Activated CD8-positive, alpha-beta memory T cell treated with anti-CD3 and anti-CD28 coated beads for 24 hours (primary cell): ENCODE measurements at regions not wholly inside any gene's neighbourhood (a gene's known extent, or its start where the extent isn't known, plus 50 kb on each side); places are given as distances from the start of the nearest gene placed in this dataset.

Experiments
- DNase-seq: peaks from one replicate; pipeline ENCODE4 v3.0.0-alpha.2; 2020

- DNase-seq = no peak
These were observed 159.7 kb downstream of the TFCP2L1 start for GRCh38 chr2:121125350-121125749.

GRCh38 chr2:121128741-121129659, 156.0 kb downstream of the TFCP2L1 start:
- DNase-seq = no peak

- no peak for DNase-seq
These were observed 155.3 kb downstream of the TFCP2L1 start for GRCh38 chr2:121129692-121130091.

- no peak for DNase-seq
These were observed 154.6 kb downstream of the TFCP2L1 start for GRCh38 chr2:121130301-121130850.

GRCh38 chr2:121131375-121131774, 153.6 kb downstream of the TFCP2L1 start:
- DNase-seq = no peak

GRCh38 chr2:121132054-121132761, 152.8 kb downstream of the TFCP2L1 start:
- no peak for DNase-seq

- no peak for DNase-seq
These were observed 152.3 kb downstream of the TFCP2L1 start for GRCh38 chr2:121132762-121133107.

- DNase-seq = no peak
These were observed 151.3 kb downstream of the TFCP2L1 start for GRCh38 chr2:121133551-121134319.

- no peak for DNase-seq
These were observed 150.3 kb downstream of the TFCP2L1 start for GRCh38 chr2:121134728-121135127.

GRCh38 chr2:121135168-121135853, 149.7 kb downstream of the TFCP2L1 start:
- DNase-seq = no peak

- no peak for DNase-seq
These were observed 148.7 kb downstream of the TFCP2L1 start for GRCh38 chr2:121136323-121136722.

- no peak for DNase-seq
These were observed 147.4 kb downstream of the TFCP2L1 start for GRCh38 chr2:121137571-121137970.

GRCh38 chr2:121140734-121141133, 144.3 kb downstream of the TFCP2L1 start:
- no peak for DNase-seq

GRCh38 chr2:121142452-121142851, 142.6 kb downstream of the TFCP2L1 start:
- DNase-seq = no peak

- DNase-seq = no peak
These were observed 140.9 kb downstream of the TFCP2L1 start for GRCh38 chr2:121144111-121144510.

- DNase-seq = no peak
These were observed 138.4 kb downstream of the TFCP2L1 start for GRCh38 chr2:121146630-121147029.

- DNase-seq = no peak
These were observed 137.2 kb downstream of the TFCP2L1 start for GRCh38 chr2:121147766-121148165.

- DNase-seq = no peak
These were observed 136.5 kb downstream of the TFCP2L1 start for GRCh38 chr2:121148481-121148880.

GRCh38 chr2:121149384-121149783, 135.6 kb downstream of the TFCP2L1 start:
- no peak for DNase-seq

- DNase-seq = no peak
These were observed 134.9 kb downstream of the TFCP2L1 start for GRCh38 chr2:121150126-121150525.

- DNase-seq = no peak
These were observed 134.3 kb downstream of the TFCP2L1 start for GRCh38 chr2:121150713-121151112.

GRCh38 chr2:121151311-121152109, 133.5 kb downstream of the TFCP2L1 start:
- no peak for DNase-seq
